Midbrain (tissue), 1 donor: ENCODE measurements at regions not wholly inside any gene's neighbourhood (a gene's known extent, or its start where the extent isn't known, plus 50 kb on each side); places are given as distances from the start of the nearest gene placed in this dataset.

Experiments
- DNase-seq: peaks from one replicate; lab custom pipeline; 2025; lab: John Stamatoyannopoulos, UW

GRCh38 chr18:29711932-29712331, 1330.6 kb downstream of the DSC3 start:
- DNase-seq, result no peak

GRCh38 chr18:29693334-29693733, 1349.2 kb downstream of the DSC3 start:
- no peak for DNase-seq

- no peak for DNase-seq
These were observed 1361.0 kb downstream of the DSC3 start for GRCh38 chr18:29681578-29681977.

- DNase-seq, result no peak
These were observed 1378.1 kb downstream of the DSC3 start for GRCh38 chr18:29664278-29665036.

GRCh38 chr18:29661924-29662323, 1380.6 kb downstream of the DSC3 start:
- DNase-seq, result no peak

- DNase-seq, result no peak
These were observed 1381.8 kb downstream of the DSC3 start for GRCh38 chr18:29660777-29661176.

GRCh38 chr18:29653671-29654215, 1388.8 kb downstream of the DSC3 start:
- DNase-seq, result no peak

GRCh38 chr18:29652797-29653196, 1389.7 kb downstream of the DSC3 start:
- DNase-seq, result no peak

GRCh38 chr18:29651122-29651680, 1391.3 kb downstream of the DSC3 start:
- DNase-seq, result no peak

GRCh38 chr18:29648891-29649290, 1393.7 kb downstream of the DSC3 start:
- no peak for DNase-seq

GRCh38 chr18:29647700-29648099, 1394.8 kb downstream of the DSC3 start:
- no peak for DNase-seq

GRCh38 chr18:29644276-29644675, 1398.3 kb downstream of the DSC3 start:
- DNase-seq, result no peak

GRCh38 chr18:29629493-29630036, 1413.0 kb downstream of the DSC3 start:
- DNase-seq, result no peak

- DNase-seq, result no peak
These were observed 1416.4 kb downstream of the DSC3 start for GRCh38 chr18:29626094-29626493.

GRCh38 chr18:29616867-29617266, 1425.7 kb downstream of the DSC3 start:
- DNase-seq, result no peak

GRCh38 chr18:29608982-29609381, 1432.1 kb upstream of the CDH2 start:
- no peak for DNase-seq

GRCh38 chr18:29605365-29605764, 1428.4 kb upstream of the CDH2 start:
- DNase-seq, result no peak

GRCh38 chr18:29596959-29597358, 1420.0 kb upstream of the CDH2 start:
- no peak for DNase-seq

- no peak for DNase-seq
These were observed 1417.6 kb upstream of the CDH2 start for GRCh38 chr18:29594493-29594892.

- DNase-seq, result no peak
These were observed 1411.6 kb upstream of the CDH2 start for GRCh38 chr18:29588446-29589100.

- DNase-seq, result no peak
These were observed 1409.3 kb upstream of the CDH2 start for GRCh38 chr18:29586210-29586609.

GRCh38 chr18:29560270-29560669, 1383.3 kb upstream of the CDH2 start:
- DNase-seq, result no peak

- DNase-seq, result no peak
These were observed 1379.1 kb upstream of the CDH2 start for GRCh38 chr18:29556070-29556469.
